ENCODE measurements at regions not wholly inside any gene's neighbourhood (a gene's known extent, or its start where the extent isn't known, plus 50 kb on each side); places are given as distances from the start of the nearest gene placed in this dataset.
"Not testable (repeated sequence)": the region's sequence is repeated elsewhere in the genome, so short reads cannot be mapped to it uniquely, and the experiment has no call there.

DNA sequence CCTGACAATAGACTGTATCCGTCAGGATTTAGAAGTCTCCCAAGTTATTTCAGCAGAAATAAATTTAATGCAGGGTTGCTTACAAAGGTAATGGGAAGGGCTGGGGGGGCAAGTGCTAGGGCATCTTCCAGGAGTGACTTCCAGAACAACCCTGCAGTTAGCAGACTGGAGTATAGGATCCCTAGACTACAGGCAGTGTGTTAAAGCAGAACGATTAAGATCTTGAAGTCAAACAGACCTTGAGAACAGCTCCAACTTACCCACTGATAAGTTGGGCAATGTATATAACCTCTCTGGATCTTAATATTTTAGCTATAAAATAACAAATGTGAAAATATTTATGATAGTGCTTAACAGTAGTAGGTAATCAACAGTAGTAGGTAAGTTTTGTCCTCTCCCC lies 113.6 kb upstream of the LIFR start:
- no peak for DNase-seq (ENCODE audit: extremely low read depth, low read depth)
- TF ChIP-seq CTCF (IDR thresholded peaks at IDR 0.05; ENCODE audit: low read depth, low read length) = no peak

GRCh38 chr5:38670878-38671277 lies 114.4 kb upstream of the LIFR start:
- TF ChIP-seq CTCF (IDR thresholded peaks at IDR 0.05; ENCODE audit: low read depth, low read length) = no peak
- DNase-seq (ENCODE audit: extremely low read depth, low read depth) = no peak

- DNase-seq (ENCODE audit: extremely low read depth, low read depth) = no peak
Observed at GRCh38 chr5:38672059-38672788, 115.8 kb upstream of the LIFR start.

GRCh38 chr5:38673671-38674071 lies 117.2 kb upstream of the LIFR start:
- no peak for DNase-seq (ENCODE audit: extremely low read depth, low read depth)
- TF ChIP-seq CTCF (IDR thresholded peaks at IDR 0.05; ENCODE audit: low read depth, low read length) = no peak

More at GRCh38 chr5:38672059-38672788, 115.8 kb upstream of the LIFR start:
- TF ChIP-seq CTCF (IDR thresholded peaks at IDR 0.05; ENCODE audit: low read depth, low read length) = no peak

GRCh38 chr5:38675443-38675842 lies 119.0 kb upstream of the LIFR start:
- DNase-seq (ENCODE audit: extremely low read depth, low read depth) = no peak
- no peak for TF ChIP-seq CTCF (IDR thresholded peaks at IDR 0.05; ENCODE audit: low read depth, low read length)

DNA sequence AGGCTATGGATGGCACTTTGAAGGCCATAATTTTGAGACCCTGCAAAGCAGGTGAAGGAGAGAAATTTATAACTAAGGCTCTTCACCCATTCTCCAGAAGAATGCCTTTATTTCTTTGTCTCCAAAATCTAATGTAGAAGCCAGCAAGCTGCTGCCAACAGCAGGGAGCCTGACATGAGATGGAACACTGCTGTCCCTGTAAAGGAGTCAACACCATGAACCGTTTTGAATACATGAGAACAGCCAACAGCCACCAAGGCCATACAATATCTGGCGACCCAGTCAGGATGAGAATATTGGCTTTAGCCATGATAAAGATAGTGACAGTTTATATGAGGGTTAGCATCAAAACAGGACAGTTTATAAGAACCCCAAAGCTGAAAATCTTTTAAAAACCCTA lies 121.2 kb upstream of the LIFR start:
- DNase-seq (ENCODE audit: extremely low read depth, low read depth) = no peak
- no peak for TF ChIP-seq CTCF (IDR thresholded peaks at IDR 0.05; ENCODE audit: low read depth, low read length)

DNA sequence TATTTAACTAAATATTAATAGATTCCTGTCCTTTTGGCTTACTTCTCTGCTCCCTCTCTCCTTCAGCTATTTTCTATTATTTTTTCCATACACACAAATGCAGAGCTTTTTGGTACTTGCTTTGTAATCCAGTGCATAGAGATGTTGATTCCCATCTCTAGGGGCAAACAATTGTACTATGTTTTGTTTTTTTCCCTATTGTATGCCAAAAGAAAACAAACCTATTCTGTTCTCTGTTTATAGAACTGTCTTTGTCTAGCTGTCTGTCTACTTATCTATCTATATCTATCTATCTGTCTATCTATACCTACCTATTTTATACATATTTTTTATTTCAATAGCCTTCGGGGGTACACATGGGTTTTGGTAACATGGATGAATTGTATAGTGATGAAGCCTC lies 121.6 kb upstream of the LIFR start:
- no peak for DNase-seq (ENCODE audit: extremely low read depth, low read depth)
- TF ChIP-seq CTCF (IDR thresholded peaks at IDR 0.05; ENCODE audit: low read depth, low read length) = no peak

- DNase-seq (ENCODE audit: extremely low read depth, low read depth) = not testable (repeated sequence)
Observed at GRCh38 chr5:38678697-38679096, 122.3 kb upstream of the LIFR start.

Data from AG09319 (cell line).